GM12878 (cell line): ENCODE measurements at regions not wholly inside any gene's neighbourhood (a gene's known extent, or its start where the extent isn't known, plus 50 kb on each side); places are given as distances from the start of the nearest gene placed in this dataset.

Experiments
- BHLHE40 ChIP-seq, 2 experiments: fragments of 450-650 bp in 1 of 2; IDR thresholded peaks; 2 replicates each; pipeline ENCODE4 v1.6.1; 2011 to 2017; ENCODE audit warnings: low read depth in 2 of 2, borderline replicate concordance in 1 of 2, improper control_type of control experiment in 1 of 2, low read length in 1 of 2, mild to moderate bottlenecking in 1 of 2
- CHD2 ChIP-seq: IDR thresholded peaks from 2 replicates; pipeline ENCODE4 v1.6.1; 2011; ENCODE audit warnings: low read depth, low read length, improper control_type of control experiment, borderline replicate concordance
- EZH2 ChIP-seq: IDR thresholded peaks from 2 replicates; pipeline ENCODE4 v1.6.1; 2012; ENCODE audit warnings: low read depth, mild to moderate bottlenecking, control low read depth, inconsistent platforms, low read length, borderline replicate concordance; ENCODE audit not compliant: control insufficient read depth
- FOS ChIP-seq: IDR thresholded peaks from 3 replicates; pipeline ENCODE4 v1.6.1; 2011; ENCODE audit warnings: borderline replicate concordance; ENCODE audit not compliant: insufficient read length; ENCODE audit errors: extremely low read depth
- HDAC2 ChIP-seq: fragments of 200-600 bp; sonication (generic); IDR thresholded peaks from 2 replicates; pipeline ENCODE4 v1.6.1; 2017
- POLR2A ChIP-seq: IDR thresholded peaks from 2 replicates; pipeline ENCODE4 v1.6.1; 2011; ENCODE audit warnings: low read depth, mild to moderate bottlenecking, low read length
- REST ChIP-seq: IDR thresholded peaks from 2 replicates; pipeline ENCODE4 v1.6.1; 2012; ENCODE audit warnings: mild to moderate bottlenecking, low read depth, low read length
- TF ChIP-seq, protein P1 (sequence below), 3 experiments: IDR thresholded peaks in 2 of 3; conservative IDR thresholded peaks in 1 of 3; 2 replicates each; pipeline ENCODE4 v1.5.1; 2011; ENCODE audit warnings: low read depth in 3 of 3, low read length in 3 of 3, mild to moderate bottlenecking in 3 of 3, control low read depth in 2 of 3, moderate library complexity in 2 of 3, inconsistent platforms in 1 of 3, mixed read lengths in 1 of 3; ENCODE audit not compliant: control insufficient read depth in 2 of 3, insufficient read depth in 1 of 3; ENCODE audit errors: extremely low read depth in 1 of 3

GRCh38 chr9:115587310-115587709 lies 469.4 kb upstream of the TNC start:
- TF ChIP-seq, protein P1, sequence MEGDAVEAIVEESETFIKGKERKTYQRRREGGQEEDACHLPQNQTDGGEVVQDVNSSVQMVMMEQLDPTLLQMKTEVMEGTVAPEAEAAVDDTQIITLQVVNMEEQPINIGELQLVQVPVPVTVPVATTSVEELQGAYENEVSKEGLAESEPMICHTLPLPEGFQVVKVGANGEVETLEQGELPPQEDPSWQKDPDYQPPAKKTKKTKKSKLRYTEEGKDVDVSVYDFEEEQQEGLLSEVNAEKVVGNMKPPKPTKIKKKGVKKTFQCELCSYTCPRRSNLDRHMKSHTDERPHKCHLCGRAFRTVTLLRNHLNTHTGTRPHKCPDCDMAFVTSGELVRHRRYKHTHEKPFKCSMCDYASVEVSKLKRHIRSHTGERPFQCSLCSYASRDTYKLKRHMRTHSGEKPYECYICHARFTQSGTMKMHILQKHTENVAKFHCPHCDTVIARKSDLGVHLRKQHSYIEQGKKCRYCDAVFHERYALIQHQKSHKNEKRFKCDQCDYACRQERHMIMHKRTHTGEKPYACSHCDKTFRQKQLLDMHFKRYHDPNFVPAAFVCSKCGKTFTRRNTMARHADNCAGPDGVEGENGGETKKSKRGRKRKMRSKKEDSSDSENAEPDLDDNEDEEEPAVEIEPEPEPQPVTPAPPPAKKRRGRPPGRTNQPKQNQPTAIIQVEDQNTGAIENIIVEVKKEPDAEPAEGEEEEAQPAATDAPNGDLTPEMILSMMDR (IDR thresholded peaks at IDR 0.05 in 2 of 3, conservative IDR thresholded peaks at IDR 0.05 in 1 of 3; ENCODE audit: control insufficient read depth in 2 of 3, extremely low read depth in 1 of 3, insufficient read depth in 1 of 3, low read depth in 3 of 3, low read length in 3 of 3) = no peak
- TF ChIP-seq HDAC2 (no peak), EZH2 (no peak), REST (no peak), BHLHE40 (IDR thresholded peaks at IDR 0.05; ENCODE audit: borderline replicate concordance in 1 of 2, low read depth in 2 of 2, low read length in 1 of 2) (no peak), CHD2 (no peak), FOS (no peak), POLR2A (no peak)
